ENCODE measurements at regions not wholly inside any gene's neighbourhood (a gene's known extent, or its start where the extent isn't known, plus 50 kb on each side); places are given as distances from the start of the nearest gene placed in this dataset.

DNA sequence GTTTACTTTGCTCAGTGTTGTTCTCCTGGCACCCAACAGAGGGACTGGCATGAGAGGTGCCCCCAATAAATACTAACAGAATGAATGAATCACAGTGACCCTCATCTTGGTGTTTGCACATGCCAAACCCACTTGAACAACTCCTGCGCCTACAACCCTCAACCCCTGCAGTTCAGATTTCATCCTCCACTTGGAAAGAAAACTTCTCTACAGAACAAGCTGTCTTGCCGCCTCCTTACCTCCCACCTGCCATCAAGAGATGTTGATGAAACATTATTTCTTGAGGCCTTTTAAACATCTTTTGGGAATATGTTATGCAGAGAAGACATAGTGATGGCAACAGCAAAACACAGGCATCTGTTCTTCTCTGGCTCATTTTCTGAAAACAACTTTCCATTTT is 216.0 kb upstream of the SH3BP4 start:
- Histone ChIP-seq H3K9me3 (ENCODE audit: control insufficient read depth, insufficient read depth, low read depth, low read length) (no peaks in the 10 kb centered on the region), H3K4me3 (ENCODE audit: low read depth, low read length) (no peak overlapping the region), H3K27ac (ENCODE audit: extremely low read depth, low read depth, low read length) (no peak overlapping the region), H3K4me1 (ENCODE audit: control insufficient read depth, insufficient read depth, low read length) (no peaks in the 10 kb centered on the region), H3K36me3 (ENCODE audit: control insufficient read depth in 2 of 2, insufficient read depth in 1 of 2, low read length in 2 of 2) (no peaks in the 10 kb centered on the region)
- POLR2A ChIA-PET, result no interaction called here
- CTCF ChIA-PET, result interaction anchor here (0.6 kb wide), 1 partner anchor 397 kb away, joined by 4 read pairs; no protein-coding TSS in a partner anchor
- TF ChIP-seq ZNF16 (tag by site-specific recombination; IDR thresholded peaks at IDR 0.05; ENCODE audit: low read depth) (no peak), EGR2 (tag by site-specific recombination; IDR thresholded peaks at IDR 0.05; ENCODE audit: low read depth) (peak; percentile 57), GFI1B (tag by site-specific recombination; IDR thresholded peaks at IDR 0.05) (no peak), ZFHX2 (tag by site-specific recombination; conservative IDR thresholded peaks at IDR 0.05) (no peak)

DNA sequence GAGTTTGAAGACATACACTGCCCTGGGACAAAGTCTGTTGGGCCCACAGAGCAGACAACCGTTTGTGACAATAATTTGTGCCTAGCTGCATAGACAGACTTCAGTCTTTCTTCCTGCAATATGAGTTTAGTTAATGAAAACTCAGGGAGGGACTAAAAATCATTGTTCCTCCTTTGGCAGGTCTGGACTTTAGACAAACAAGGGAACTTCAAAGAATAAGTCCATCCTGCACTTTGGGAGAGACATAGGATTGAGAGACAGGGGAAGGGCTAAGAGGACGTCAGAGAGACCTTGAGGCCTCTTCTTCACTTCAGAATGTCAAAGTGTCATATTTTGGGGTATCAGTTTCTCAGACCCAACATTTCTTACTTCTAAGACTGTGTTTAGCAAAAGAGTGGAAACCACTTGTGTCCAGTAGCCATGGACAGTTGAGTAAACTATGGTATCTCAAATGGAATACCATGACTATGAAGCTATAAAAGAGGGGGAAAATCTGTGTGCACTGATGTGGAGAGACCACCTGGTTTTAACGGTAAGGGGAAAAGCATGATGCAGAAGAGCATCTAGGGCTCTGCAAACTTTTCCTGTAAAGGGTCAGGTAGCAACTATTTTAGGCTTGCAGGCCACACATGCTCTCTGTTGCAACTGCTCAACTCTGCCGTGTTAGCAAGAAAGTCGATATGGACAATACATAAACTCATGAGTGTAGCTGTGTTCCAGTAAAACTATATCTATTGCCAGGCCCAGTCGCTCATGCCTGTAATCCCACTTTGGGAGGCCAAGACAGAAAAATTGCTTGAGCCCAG is 217.8 kb upstream of the SH3BP4 start:
- TF ChIP-seq, protein P1, sequence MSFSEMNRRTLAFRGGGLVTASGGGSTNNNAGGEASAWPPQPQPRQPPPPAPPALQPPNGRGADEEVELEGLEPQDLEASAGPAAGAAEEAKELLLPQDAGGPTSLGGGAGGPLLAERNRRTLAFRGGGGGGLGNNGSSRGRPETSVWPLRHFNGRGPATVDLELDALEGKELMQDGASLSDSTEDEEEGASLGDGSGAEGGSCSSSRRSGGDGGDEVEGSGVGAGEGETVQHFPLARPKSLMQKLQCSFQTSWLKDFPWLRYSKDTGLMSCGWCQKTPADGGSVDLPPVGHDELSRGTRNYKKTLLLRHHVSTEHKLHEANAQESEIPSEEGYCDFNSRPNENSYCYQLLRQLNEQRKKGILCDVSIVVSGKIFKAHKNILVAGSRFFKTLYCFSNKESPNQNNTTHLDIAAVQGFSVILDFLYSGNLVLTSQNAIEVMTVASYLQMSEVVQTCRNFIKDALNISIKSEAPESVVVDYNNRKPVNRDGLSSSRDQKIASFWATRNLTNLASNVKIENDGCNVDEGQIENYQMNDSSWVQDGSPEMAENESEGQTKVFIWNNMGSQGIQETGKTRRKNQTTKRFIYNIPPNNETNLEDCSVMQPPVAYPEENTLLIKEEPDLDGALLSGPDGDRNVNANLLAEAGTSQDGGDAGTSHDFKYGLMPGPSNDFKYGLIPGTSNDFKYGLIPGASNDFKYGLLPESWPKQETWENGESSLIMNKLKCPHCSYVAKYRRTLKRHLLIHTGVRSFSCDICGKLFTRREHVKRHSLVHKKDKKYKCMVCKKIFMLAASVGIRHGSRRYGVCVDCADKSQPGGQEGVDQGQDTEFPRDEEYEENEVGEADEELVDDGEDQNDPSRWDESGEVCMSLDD (tag by site-specific recombination; IDR thresholded peaks at IDR 0.05), result no peak
- no peak for TF ChIP-seq ZNF658 (tag by site-specific recombination; IDR thresholded peaks at IDR 0.05)
- TF ChIP-seq ZNF169 (tag by site-specific recombination; IDR thresholded peaks at IDR 0.05), result no peak
- TF ChIP-seq ZNF707 (tag by site-specific recombination; IDR thresholded peaks at IDR 0.05), result no peak
- TF ChIP-seq, protein P2, sequence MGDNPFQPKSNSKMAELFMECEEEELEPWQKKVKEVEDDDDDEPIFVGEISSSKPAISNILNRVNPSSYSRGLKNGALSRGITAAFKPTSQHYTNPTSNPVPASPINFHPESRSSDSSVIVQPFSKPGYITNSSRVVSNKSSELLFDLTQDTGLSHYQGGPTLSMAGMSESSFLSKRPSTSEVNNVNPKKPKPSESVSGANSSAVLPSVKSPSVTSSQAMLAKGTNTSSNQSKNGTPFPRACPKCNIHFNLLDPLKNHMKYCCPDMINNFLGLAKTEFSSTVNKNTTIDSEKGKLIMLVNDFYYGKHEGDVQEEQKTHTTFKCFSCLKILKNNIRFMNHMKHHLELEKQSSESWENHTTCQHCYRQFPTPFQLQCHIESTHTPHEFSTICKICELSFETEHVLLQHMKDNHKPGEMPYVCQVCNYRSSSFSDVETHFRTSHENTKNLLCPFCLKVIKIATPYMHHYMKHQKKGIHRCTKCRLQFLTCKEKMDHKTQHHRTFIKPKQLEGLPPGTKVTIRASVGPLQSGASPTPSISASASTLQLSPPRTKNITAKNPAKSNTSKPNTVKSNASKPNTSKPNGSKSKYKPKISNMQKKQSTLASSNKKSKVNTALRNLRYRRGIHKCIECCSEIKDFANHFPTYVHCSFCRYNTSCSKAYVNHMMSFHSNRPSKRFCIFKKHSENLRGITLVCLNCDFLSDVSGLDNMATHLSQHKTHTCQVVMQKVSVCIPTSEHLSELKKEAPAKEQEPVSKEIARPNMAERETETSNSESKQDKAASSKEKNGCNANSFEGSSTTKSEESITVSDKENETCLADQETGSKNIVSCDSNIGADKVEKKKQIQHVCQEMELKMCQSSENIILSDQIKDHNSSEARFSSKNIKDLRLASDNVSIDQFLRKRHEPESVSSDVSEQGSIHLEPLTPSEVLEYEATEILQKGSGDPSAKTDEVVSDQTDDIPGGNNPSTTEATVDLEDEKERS (tag by site-specific recombination; IDR thresholded peaks at IDR 0.05), result no peak
- no peak for TF ChIP-seq HOXC10 (CRISPR knock-in tag; IDR thresholded peaks at IDR 0.05)
- ChIA-PET POLR2A (no interaction called here), CTCF (interaction anchor here (1.7 kb wide), 1 partner anchor 9 kb away, joined by 7 read pairs; no protein-coding TSS in a partner anchor)

DNA sequence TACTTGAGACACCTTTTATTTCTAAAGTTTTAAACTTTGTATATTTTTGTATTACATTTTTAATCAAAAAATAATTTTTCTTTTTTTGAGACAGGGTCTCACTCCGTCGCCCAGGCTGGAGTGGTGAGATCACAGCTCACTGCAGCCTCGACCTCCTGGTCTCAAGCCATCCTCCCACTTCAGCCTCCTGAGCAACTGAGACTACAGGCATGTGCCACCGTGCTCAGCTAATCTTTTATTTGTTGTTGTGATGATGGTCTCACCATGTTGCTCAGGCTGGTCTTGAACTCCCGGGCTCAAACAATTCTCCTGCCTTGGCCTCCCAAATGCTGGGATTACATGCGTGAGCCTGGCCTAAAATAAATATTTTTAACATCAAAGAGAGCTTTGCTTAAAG is 218.7 kb upstream of the SH3BP4 start:
- no peaks in the 10 kb centered on the region for H3K36me3 ChIP-seq (ENCODE audit: control insufficient read depth in 2 of 2, insufficient read depth in 1 of 2, low read length in 2 of 2)
- ChIA-PET POLR2A (no interaction called here), CTCF (interaction anchor here (0.9 to 1.7 kb wide), 3 partner anchors 10 to 148 kb away, joined by 3 to 7 read pairs (median 3); no protein-coding TSS in a partner anchor)
- TF ChIP-seq ZFP41 (tag by site-specific recombination; IDR thresholded peaks at IDR 0.05; ENCODE audit: borderline replicate concordance) (no peak), ZNF501 (tag by site-specific recombination; IDR thresholded peaks at IDR 0.05) (no peak)
- TF ChIP-seq, protein P3, sequence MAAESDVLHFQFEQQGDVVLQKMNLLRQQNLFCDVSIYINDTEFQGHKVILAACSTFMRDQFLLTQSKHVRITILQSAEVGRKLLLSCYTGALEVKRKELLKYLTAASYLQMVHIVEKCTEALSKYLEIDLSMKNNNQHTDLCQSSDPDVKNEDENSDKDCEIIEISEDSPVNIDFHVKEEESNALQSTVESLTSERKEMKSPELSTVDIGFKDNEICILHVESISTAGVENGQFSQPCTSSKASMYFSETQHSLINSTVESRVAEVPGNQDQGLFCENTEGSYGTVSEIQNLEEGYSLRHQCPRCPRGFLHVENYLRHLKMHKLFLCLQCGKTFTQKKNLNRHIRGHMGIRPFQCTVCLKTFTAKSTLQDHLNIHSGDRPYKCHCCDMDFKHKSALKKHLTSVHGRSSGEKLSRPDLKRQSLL (tag by site-specific recombination; IDR thresholded peaks at IDR 0.05), result no peak
- H3K4me1 ChIP-seq (ENCODE audit: control insufficient read depth, insufficient read depth, low read length), result no peaks in the 10 kb centered on the region
- no peak overlapping the region for H3K4me3 ChIP-seq (ENCODE audit: low read depth, low read length)
- H3K9me3 ChIP-seq (ENCODE audit: control insufficient read depth, insufficient read depth, low read depth, low read length), result no peaks in the 10 kb centered on the region
- no peak overlapping the region for H3K27ac ChIP-seq (ENCODE audit: extremely low read depth, low read depth, low read length)

More for the DNA sequence above, 217.8 kb upstream of the SH3BP4 start:
- Histone ChIP-seq H3K36me3 (ENCODE audit: control insufficient read depth in 2 of 2, insufficient read depth in 1 of 2, low read length in 2 of 2) (no peaks in the 10 kb centered on the region), H3K4me3 (ENCODE audit: low read depth, low read length) (no peak overlapping the region), H3K27ac (ENCODE audit: extremely low read depth, low read depth, low read length) (no peak overlapping the region), H3K4me1 (ENCODE audit: control insufficient read depth, insufficient read depth, low read length) (no peaks in the 10 kb centered on the region), H3K9me3 (ENCODE audit: control insufficient read depth, insufficient read depth, low read depth, low read length) (no peaks in the 10 kb centered on the region)

Data from HEK293 (cell line).